Pancreas (tissue), 10 donors: ENCODE measurements at regions not wholly inside any gene's neighbourhood (a gene's known extent, or its start where the extent isn't known, plus 50 kb on each side); places are given as distances from the start of the nearest gene placed in this dataset.

Experiments used
- ATAC-seq, 4 donors: fragments of 200-7000 bp; cut with Tn5 transposase; one replicate each; pipeline versions ENCODE4 v1.8.0 to v1.9.1; 2020; ENCODE audit warnings: mild to moderate bottlenecking in 4 of 4, moderate library complexity in 4 of 4
- DNase-seq, 6 donors: peaks; one replicate each; pipeline ENCODE4 v3.0.0-alpha.2; 2020
- FAIRE-seq: peaks from 2 replicates; lab custom pipeline; 2012; peaks lifted over from hg19 to GRCh38; lab: Jason Lieb, UNC
- H3K27ac ChIP-seq, 4 donors: fragments of 200-600 bp; sonication (generic); 1 replicate in 3 of 4; 2 replicates in 1 of 4; pipeline versions ENCODE4 v1.5.0 to v1.8.0; 2020
- H3K27me3 ChIP-seq, 4 donors: fragments of 200-600 bp; one replicate each; pipeline ENCODE4 v1.8.0; 2021
- H3K36me3 ChIP-seq, 3 donors: fragments of 200-600 bp; sonication (generic) in 1 of 3; one replicate each; pipeline versions ENCODE4 v1.5.0 to v1.8.0; 2020 to 2021
- H3K4me1 ChIP-seq, 3 donors: fragments of 200-600 bp; one replicate each; pipeline ENCODE4 v1.8.0; 2021
- H3K4me3 ChIP-seq, 4 donors: fragments of 200-600 bp; sonication (generic) in 2 of 4; one replicate each; pipeline versions ENCODE4 v1.5.0 to v1.8.0; 2020 to 2021
- H3K9me3 ChIP-seq, 4 donors: fragments of 200-600 bp; one replicate each; pipeline ENCODE4 v1.8.0; 2021
- WGBS, 2 donors: extraction: QIAGEN DNeasy Blood & Tissue Kit; methylation state at CpG; one replicate each; pipeline ENCODE4 v1.1.7; 2013; 5-methylcytosine and 5-hydroxymethylcytosine counted together
- intact Hi-C, 3 donors: fragments of 100-400 bp; cut with DNase I; formaldehyde crosslinking; loops; one replicate each; pipeline versions ENCODE4 v1.11.1 to v1.14.2; 2022
- TF ChIP-seq, protein P1 (sequence below), 4 donors: fragments of 200-600 bp; sonication (generic) in 3 of 4; IDR thresholded peaks; one replicate each; pipeline versions ENCODE4 v1.5.0 to v1.8.0; 2021; ENCODE audit warnings: antibody characterized with exemption in 4 of 4
- donor health status: healthy with polysubstance abuse.
- donor health status: DM: no; HTN: no; CAD: no; lungs with moderate emphysema.
- donor health status: DM: no; HTN: no; CAD: no.
- donor health status: control.
- donor health status: control.
- donor health status: Bipolar disorder and iron deficiency.
- donor health status: DM: yes; HTN: yes; CAD: no.
- donor health status: DM: no; HTN: no; CAD: no.
- donor health status: DM: no; HTN: no; CAD: no.
- donor health status: DM: yes; HTN: yes; CAD: no.

DNA sequence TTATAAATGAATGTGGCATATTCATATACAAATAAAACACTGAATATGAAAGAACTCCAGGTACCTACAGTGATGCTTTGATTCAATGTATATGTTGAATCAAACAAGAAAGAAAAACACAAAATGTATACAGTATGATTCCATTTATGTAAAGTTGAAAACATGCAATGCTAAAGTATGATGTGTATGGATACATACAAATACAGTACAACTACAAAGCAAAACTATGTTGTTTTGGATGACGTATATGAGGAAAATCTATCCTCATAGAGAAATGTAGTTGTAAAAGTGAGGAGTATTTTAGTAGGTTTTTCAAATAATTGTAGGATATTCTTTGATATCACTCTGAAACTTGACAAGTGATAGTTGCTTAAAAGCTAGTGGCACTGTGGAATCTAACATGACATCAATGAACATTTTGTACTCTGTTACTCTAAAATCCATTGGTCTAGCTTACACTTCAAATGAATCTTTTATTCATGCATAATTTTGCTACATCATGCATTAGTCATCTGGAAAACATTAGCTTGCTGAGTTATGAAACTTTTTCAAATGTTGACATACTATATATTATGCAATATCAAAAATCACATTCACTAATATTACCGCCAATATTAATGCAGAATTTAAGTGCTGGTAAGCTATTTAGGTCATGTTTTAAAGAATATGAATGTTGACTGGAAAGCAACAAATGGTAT, 278.1 kb upstream of the CHRNA7 start:
- Histone ChIP-seq H3K4me3 (no peak overlapping the region), H3K36me3 (no peaks in the 10 kb centered on the region), H3K27ac (no peak overlapping the region), H3K27me3 (no peaks in the 10 kb centered on the region), H3K9me3 (no peaks in the 10 kb centered on the region), H3K4me1 (no peaks in the 10 kb centered on the region)
- ATAC-seq (peak in 1 of 4 donors; percentile 35), DNase-seq (no peak), FAIRE-seq (no peak)
- TF ChIP-seq, protein P1, sequence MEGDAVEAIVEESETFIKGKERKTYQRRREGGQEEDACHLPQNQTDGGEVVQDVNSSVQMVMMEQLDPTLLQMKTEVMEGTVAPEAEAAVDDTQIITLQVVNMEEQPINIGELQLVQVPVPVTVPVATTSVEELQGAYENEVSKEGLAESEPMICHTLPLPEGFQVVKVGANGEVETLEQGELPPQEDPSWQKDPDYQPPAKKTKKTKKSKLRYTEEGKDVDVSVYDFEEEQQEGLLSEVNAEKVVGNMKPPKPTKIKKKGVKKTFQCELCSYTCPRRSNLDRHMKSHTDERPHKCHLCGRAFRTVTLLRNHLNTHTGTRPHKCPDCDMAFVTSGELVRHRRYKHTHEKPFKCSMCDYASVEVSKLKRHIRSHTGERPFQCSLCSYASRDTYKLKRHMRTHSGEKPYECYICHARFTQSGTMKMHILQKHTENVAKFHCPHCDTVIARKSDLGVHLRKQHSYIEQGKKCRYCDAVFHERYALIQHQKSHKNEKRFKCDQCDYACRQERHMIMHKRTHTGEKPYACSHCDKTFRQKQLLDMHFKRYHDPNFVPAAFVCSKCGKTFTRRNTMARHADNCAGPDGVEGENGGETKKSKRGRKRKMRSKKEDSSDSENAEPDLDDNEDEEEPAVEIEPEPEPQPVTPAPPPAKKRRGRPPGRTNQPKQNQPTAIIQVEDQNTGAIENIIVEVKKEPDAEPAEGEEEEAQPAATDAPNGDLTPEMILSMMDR (IDR thresholded peaks at IDR 0.05): no peak
- intact Hi-C loops: no loop called here
- 65 to 69% methylated on average over 2 of the region's 2 CpGs for WGBS, 2 donors

DNA sequence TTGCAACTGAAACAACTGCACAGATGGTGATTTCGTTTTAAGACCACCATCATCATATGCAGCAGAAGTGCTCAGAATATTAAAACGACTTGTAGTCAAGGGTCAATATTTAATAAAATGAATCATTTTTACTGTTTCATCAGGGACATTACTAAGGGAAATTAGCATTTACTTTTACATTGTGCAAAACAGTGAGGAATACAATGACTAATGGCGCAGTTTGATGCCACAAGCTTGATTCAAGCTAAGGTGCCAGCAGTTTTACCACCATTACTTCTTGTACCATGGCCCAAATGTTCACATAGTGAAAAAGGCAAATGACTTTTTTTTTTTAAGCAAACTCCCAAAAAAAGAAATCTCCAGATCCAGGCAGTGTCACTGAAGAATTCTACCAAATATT, 277.4 kb upstream of the CHRNA7 start:
- intact Hi-C loops: no loop called here
- Histone ChIP-seq H3K4me1 (no peaks in the 10 kb centered on the region), H3K4me3 (no peak overlapping the region), H3K27me3 (no peaks in the 10 kb centered on the region), H3K9me3 (no peaks in the 10 kb centered on the region), H3K36me3 (no peaks in the 10 kb centered on the region), H3K27ac (no peak overlapping the region)
- ATAC-seq: no peak
- 73 to 82% methylated on average over 3 of the region's 3 CpGs for WGBS, 2 donors
- no peak for DNase-seq
- TF ChIP-seq, protein P1 (IDR thresholded peaks at IDR 0.05): no peak
- FAIRE-seq: no peak

- WGBS, 2 donors: 39 to 57% methylated on average over 5 of the region's 5 CpGs
Observed at GRCh38 chr15:31758126-31758525, 272.2 kb upstream of the CHRNA7 start.

DNA sequence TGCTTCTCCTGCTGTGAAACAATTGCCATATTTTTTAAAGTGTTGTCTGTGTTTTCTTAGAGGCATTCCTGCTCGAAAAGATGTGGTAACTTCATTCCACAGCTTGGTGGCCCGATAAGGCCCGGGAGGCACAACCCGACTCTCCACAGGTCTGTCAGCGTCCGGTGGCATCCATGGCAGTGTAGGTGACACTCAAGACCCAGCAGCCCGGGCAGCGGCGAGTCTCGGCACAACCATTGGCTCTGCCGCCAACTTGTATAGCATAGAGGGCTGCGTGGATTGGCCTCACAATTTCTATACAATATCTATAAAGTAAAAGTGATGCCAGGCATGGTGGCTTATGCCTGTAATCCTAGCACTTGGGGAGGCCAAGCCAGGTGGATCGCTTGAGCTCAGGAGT, 262.3 kb upstream of the CHRNA7 start:
- ATAC-seq (no peak), DNase-seq (no peak), FAIRE-seq (no peak)
- Histone ChIP-seq H3K9me3 (no peaks in the 10 kb centered on the region), H3K4me1 (no peaks in the 10 kb centered on the region), H3K4me3 (no peak overlapping the region), H3K27me3 (no peaks in the 10 kb centered on the region), H3K27ac (no peak overlapping the region), H3K36me3 (no peaks in the 10 kb centered on the region)
- intact Hi-C loops: no loop called here
- 96 to 97% methylated on average over 13 of the region's 13 CpGs for WGBS, 2 donors
- TF ChIP-seq, protein P1 (IDR thresholded peaks at IDR 0.05): no peak

More at GRCh38 chr15:31758126-31758525, 272.2 kb upstream of the CHRNA7 start:
- TF ChIP-seq, protein P1 (IDR thresholded peaks at IDR 0.05): no peak
- peak in 3 of 4 donors; percentile 51 to 82 (median 66) for ATAC-seq
- intact Hi-C loops: no loop called here
- FAIRE-seq: no peak
- H3K4me3 ChIP-seq: no peak overlapping the region
- no peaks in the 10 kb centered on the region for H3K4me1 ChIP-seq
- no peaks in the 10 kb centered on the region for H3K27me3 ChIP-seq
- peak; percentile 23 to 93 (median 64) for DNase-seq
- H3K27ac ChIP-seq: no peak overlapping the region
- no peaks in the 10 kb centered on the region for H3K36me3 ChIP-seq
- no peaks in the 10 kb centered on the region for H3K9me3 ChIP-seq

- FAIRE-seq (no peak), DNase-seq (no peak), ATAC-seq (no peak)
- WGBS, 2 donors: 53 to 62% methylated on average over 5 of the region's 5 CpGs
- H3K4me1 ChIP-seq: no peaks in the 10 kb centered on the region
- H3K4me3 ChIP-seq: no peak overlapping the region
- H3K9me3 ChIP-seq: no peaks in the 10 kb centered on the region
- H3K36me3 ChIP-seq: no peaks in the 10 kb centered on the region
- intact Hi-C loops: no loop called here
- H3K27me3 ChIP-seq: no peaks in the 10 kb centered on the region
- H3K27ac ChIP-seq: no peak overlapping the region
- TF ChIP-seq, protein P1 (IDR thresholded peaks at IDR 0.05): no peak
Observed at GRCh38 chr15:31774045-31774444, 256.3 kb upstream of the CHRNA7 start.
